Ectodermal cell (in vitro differentiated cells): ENCODE measurements at regions not wholly inside any gene's neighbourhood (a gene's known extent, or its start where the extent isn't known, plus 50 kb on each side); places are given as distances from the start of the nearest gene placed in this dataset.
"Not testable (repeated sequence)": the region's sequence is repeated elsewhere in the genome, so short reads cannot be mapped to it uniquely, and the experiment has no call there.

Source experiments
- H3K27ac ChIP-seq: 2 replicates; pipeline ENCODE4 v1.7.0; 2013; ENCODE audit warnings: mild to moderate bottlenecking, low read depth, low read length; ENCODE audit not compliant: insufficient read depth, poor library complexity, severe bottlenecking
- H3K27me3 ChIP-seq: 2 replicates; pipeline ENCODE4 v1.7.0; 2013; ENCODE audit warnings: mild to moderate bottlenecking, low read length; ENCODE audit not compliant: insufficient read depth, control insufficient read depth, poor library complexity, severe bottlenecking
- H3K36me3 ChIP-seq: one replicate; pipeline ENCODE4 v1.7.0; 2013; ENCODE audit warnings: low read length; ENCODE audit not compliant: control insufficient read depth, insufficient read depth
- H3K4me1 ChIP-seq: one replicate; pipeline ENCODE4 v1.7.0; 2013; ENCODE audit warnings: low read length; ENCODE audit not compliant: control insufficient read depth, insufficient read depth
- H3K4me3 ChIP-seq: 2 replicates; pipeline ENCODE4 v1.7.0; 2013; ENCODE audit warnings: low read depth, low read length, control low read depth; ENCODE audit not compliant: insufficient read depth
- H3K9me3 ChIP-seq: 2 replicates; pipeline ENCODE4 v1.7.0; 2013; ENCODE audit warnings: mild to moderate bottlenecking, low read length, moderate library complexity; ENCODE audit not compliant: control insufficient read depth
- WGBS, 2 experiments: methylation state at CpG; one replicate each; pipeline ENCODE4 v1.1.7; 2013; ENCODE audit warnings: missing lambda C conversion rate in 2 of 2; 5-methylcytosine and 5-hydroxymethylcytosine counted together

DNA sequence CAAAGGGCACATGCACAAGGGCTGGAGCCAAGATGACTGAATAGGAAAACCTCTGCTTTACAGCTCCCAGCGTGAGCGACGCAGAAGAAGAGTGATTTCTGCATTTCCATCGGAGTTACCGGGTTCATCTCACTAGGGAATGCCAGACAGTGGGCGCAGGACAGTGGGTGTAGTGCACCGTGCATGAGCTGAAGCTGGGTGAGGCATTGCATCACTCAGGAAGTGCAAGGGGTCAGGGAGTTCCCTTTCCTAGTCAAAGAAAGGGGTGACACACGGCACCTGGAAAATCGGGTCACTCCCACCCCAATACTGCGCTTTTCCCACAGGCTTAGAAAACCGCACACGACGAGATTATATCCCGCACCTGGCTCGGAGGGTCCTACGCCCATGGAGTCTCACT is 64.5 kb upstream of the HTR1E start:
- not testable (repeated sequence) for H3K27ac ChIP-seq, H3K4me1 ChIP-seq, H3K4me3 ChIP-seq, H3K9me3 ChIP-seq, H3K36me3 ChIP-seq, H3K27me3 ChIP-seq
- 92 to 94% methylated on average over 16 of the region's 16 CpGs for WGBS, 2 experiments

DNA sequence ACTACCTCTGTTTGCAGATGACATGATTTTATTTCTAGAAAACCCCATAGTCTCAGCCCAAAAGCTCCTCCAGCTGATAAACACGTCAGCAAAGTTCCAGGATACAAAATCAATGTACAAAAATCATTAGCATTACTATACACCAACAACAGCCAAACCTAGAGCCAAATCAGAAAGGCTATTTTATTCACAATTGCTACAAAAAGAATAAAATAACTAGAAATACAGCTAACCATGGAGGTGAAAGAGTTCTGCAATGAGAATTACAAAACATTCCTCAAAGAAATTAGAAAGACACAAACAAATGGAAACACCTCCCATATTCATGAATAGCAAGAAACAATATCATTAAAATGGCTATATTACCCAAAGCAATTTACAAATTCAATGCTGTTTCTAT is 65.6 kb upstream of the HTR1E start:
- 88 to 91% methylated on average over 1 of the region's 1 CpG for WGBS, 2 experiments
- Histone ChIP-seq H3K27me3 (no peaks in the 10 kb centered on the region), H3K36me3 (no peaks in the 10 kb centered on the region), H3K9me3 (no peaks in the 10 kb centered on the region), H3K27ac (no peak overlapping the region), H3K4me3 (no peak overlapping the region), H3K4me1 (no peaks in the 10 kb centered on the region)

- H3K36me3 ChIP-seq: no peaks in the 10 kb centered on the region
- no peak overlapping the region for H3K27ac ChIP-seq
- H3K4me3 ChIP-seq: no peak overlapping the region
- no peaks in the 10 kb centered on the region for H3K9me3 ChIP-seq
- H3K27me3 ChIP-seq: no peaks in the 10 kb centered on the region
- no peaks in the 10 kb centered on the region for H3K4me1 ChIP-seq
- WGBS, 2 experiments: 82% methylated on average over 1 of the region's 1 CpG; no CpG with 5 or more reads in 1 of the 2 experiments
Observed at GRCh38 chr6:86869500-86869899, 67.8 kb upstream of the HTR1E start.

DNA sequence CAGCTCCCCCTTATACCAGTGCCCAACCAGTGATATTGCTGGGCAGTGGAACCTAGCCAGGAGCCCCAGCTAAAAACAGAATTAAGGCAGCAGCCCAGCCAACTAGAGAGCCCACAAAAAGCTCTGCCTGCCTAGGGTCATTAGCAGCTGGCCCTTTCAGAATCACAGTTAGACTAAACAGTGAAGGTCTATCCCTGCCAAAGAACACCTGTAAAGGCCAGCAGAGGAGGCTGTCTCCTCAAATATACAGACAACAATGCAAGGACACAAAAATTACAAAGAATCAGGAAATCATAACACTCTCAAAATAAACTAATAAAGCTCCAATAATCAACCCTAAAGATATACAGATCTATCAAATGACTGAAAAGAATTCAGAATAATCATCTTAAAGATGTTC is 77.8 kb upstream of the HTR1E start:
- Histone ChIP-seq H3K4me3 (no peak overlapping the region), H3K27ac (no peak overlapping the region), H3K36me3 (no peaks in the 10 kb centered on the region), H3K4me1 (no peaks in the 10 kb centered on the region), H3K27me3 (no peaks in the 10 kb centered on the region), H3K9me3 (no peaks in the 10 kb centered on the region)

GRCh38 chr6:86858970-86859369 is 78.4 kb upstream of the HTR1E start:
- 86 to 91% methylated on average over 3 of the region's 3 CpGs for WGBS, 2 experiments
- H3K27me3 ChIP-seq: no peaks in the 10 kb centered on the region
- no peaks in the 10 kb centered on the region for H3K4me1 ChIP-seq

GRCh38 chr6:86857783-86858182 is 79.5 kb upstream of the HTR1E start:
- Histone ChIP-seq H3K9me3 (no peaks in the 10 kb centered on the region), H3K4me1 (no peaks in the 10 kb centered on the region), H3K36me3 (no peaks in the 10 kb centered on the region), H3K27ac (no peak overlapping the region), H3K27me3 (no peaks in the 10 kb centered on the region), H3K4me3 (no peak overlapping the region)
- 85 to 90% methylated on average over 2 of the region's 2 CpGs for WGBS, 2 experiments

More at GRCh38 chr6:86858970-86859369, 78.4 kb upstream of the HTR1E start:
- Histone ChIP-seq H3K9me3 (no peaks in the 10 kb centered on the region), H3K27ac (no peak overlapping the region), H3K4me3 (no peak overlapping the region), H3K36me3 (no peaks in the 10 kb centered on the region)

- Histone ChIP-seq H3K4me1 (no peaks in the 10 kb centered on the region), H3K27me3 (no peaks in the 10 kb centered on the region), H3K9me3 (no peaks in the 10 kb centered on the region), H3K27ac (no peak overlapping the region), H3K4me3 (no peak overlapping the region), H3K36me3 (no peaks in the 10 kb centered on the region)
- WGBS, 2 experiments: 35 to 37% methylated on average over 3 of the region's 3 CpGs
Observed at GRCh38 chr6:86856937-86857563, 80.3 kb upstream of the HTR1E start.

DNA sequence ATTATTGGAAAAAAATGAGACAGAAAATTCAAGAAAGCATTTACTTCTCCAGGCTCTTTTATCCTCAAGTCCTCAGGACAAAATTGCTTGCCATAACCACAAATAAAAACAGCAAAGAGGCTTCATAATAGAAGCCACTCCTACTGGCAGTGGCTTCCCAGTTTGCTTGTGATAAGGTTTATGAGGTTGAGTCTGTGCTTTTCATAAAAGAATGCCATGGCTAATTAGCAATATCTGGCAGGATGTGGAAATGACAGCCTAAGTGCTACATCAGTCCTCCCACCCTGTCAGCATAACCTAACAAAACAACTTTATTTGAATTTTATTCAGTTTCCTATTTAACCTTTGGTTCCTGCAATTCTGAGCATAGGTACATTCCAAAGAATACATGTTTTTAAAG is 80.9 kb upstream of the HTR1E start:
- Histone ChIP-seq H3K27ac (no peak overlapping the region), H3K9me3 (no peaks in the 10 kb centered on the region), H3K4me1 (no peaks in the 10 kb centered on the region), H3K36me3 (no peaks in the 10 kb centered on the region), H3K27me3 (no peaks in the 10 kb centered on the region), H3K4me3 (no peak overlapping the region)

GRCh38 chr6:86848986-86849385 is 88.3 kb upstream of the HTR1E start:
- no peak overlapping the region for H3K4me3 ChIP-seq
- H3K27ac ChIP-seq: no peak overlapping the region
- no peaks in the 10 kb centered on the region for H3K9me3 ChIP-seq
- H3K4me1 ChIP-seq: no peaks in the 10 kb centered on the region
- no peaks in the 10 kb centered on the region for H3K36me3 ChIP-seq
- H3K27me3 ChIP-seq: no peaks in the 10 kb centered on the region

DNA sequence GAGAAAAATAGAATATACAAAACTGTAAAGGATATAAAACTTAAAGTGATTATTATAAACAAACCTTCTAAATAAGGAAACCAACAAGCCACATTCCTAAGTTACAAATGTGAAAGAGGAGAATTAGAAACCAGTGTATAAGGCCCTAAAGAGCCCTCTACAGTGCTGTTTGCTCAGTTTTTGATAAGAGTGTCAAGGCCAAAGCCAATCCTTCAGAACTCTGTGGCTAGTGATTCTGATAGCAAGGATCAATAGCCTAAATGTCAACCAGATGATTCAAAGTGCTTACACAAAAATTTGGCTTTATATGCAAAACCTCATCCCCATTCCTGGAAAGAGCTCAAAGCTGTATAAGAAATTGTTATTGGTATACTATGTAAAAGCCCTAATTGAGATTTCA is 104.6 kb upstream of the HTR1E start:
- H3K36me3 ChIP-seq: no peaks in the 10 kb centered on the region
- H3K4me3 ChIP-seq: no peak overlapping the region
- no peaks in the 10 kb centered on the region for H3K27me3 ChIP-seq

GRCh38 chr6:86825436-86825835 is 111.9 kb upstream of the HTR1E start:
- no peaks in the 10 kb centered on the region for H3K27me3 ChIP-seq
- H3K36me3 ChIP-seq: no peaks in the 10 kb centered on the region
- 86% methylated on average over 2 of the region's 3 CpGs; no CpG with 5 or more reads in 1 of the 2 experiments for WGBS, 2 experiments
- no peak overlapping the region for H3K27ac ChIP-seq
- no peaks in the 10 kb centered on the region for H3K9me3 ChIP-seq
- H3K4me1 ChIP-seq: no peaks in the 10 kb centered on the region
- H3K4me3 ChIP-seq: no peak overlapping the region

More for the DNA sequence above, 104.6 kb upstream of the HTR1E start:
- Histone ChIP-seq H3K9me3 (no peaks in the 10 kb centered on the region), H3K27ac (no peak overlapping the region), H3K4me1 (no peaks in the 10 kb centered on the region)
